OCI-LY1 (cell line): ENCODE measurements at regions not wholly inside any gene's neighbourhood (a gene's known extent, or its start where the extent isn't known, plus 50 kb on each side); places are given as distances from the start of the nearest gene placed in this dataset.
"Not testable (repeated sequence)": the region's sequence is repeated elsewhere in the genome, so short reads cannot be mapped to it uniquely, and the experiment has no call there.

ENCODE experiments used
- CTCF ChIP-seq: fragments of 200-600 bp; sonication (generic), shearing (Covaris generic); IDR thresholded peaks from 2 replicates; pipeline ENCODE4 v1.5.1; 2017; ENCODE audit warnings: mild to moderate bottlenecking, antibody characterized with exemption, low read length, moderate library complexity, mixed read lengths
- EZH2 ChIP-seq: fragments of 200-600 bp; sonication (generic), shearing (Covaris generic); IDR thresholded peaks from 2 replicates; pipeline ENCODE4 v1.8.0; 2017; ENCODE audit warnings: borderline replicate concordance, mixed run types, mild to moderate bottlenecking, antibody characterized with exemption, low read length, moderate library complexity, mixed read lengths

- not testable (repeated sequence) for TF ChIP-seq CTCF, EZH2
These were observed 103.2 kb upstream of the OR4F16 start for GRCh38 chr1:789606-790005.
